Activated naive CD4-positive, alpha-beta T cell treated with anti-CD3 and anti-CD28 coated beads, Interleukin-2, amount 10 ng/mL, durations not matched to agents 7 days and 5 days (primary cell): ENCODE measurements at regions not wholly inside any gene's neighbourhood (a gene's known extent, or its start where the extent isn't known, plus 50 kb on each side); places are given as distances from the start of the nearest gene placed in this dataset.
"Not testable (repeated sequence)": the region's sequence is repeated elsewhere in the genome, so short reads cannot be mapped to it uniquely, and the experiment has no call there.

Experiments used
- CTCF ChIA-PET: fragments of 350-600 bp; sonication (Branson Sonifier 250); formaldehyde crosslinking; loops from one replicate; lab custom pipeline; 2021; ENCODE audit warnings: antibody characterized with exemption; lab: Charles Lee
- DNase-seq: peaks from one replicate; pipeline ENCODE4 v3.0.0-alpha.2; 2020
- H3K27ac Mint-ChIP-seq: one replicate; pipeline ENCODE4 v1.8.0; 2021; ENCODE audit warnings: mild to moderate bottlenecking, moderate library complexity, mixed read lengths
- H3K27me3 Mint-ChIP-seq: one replicate; pipeline ENCODE4 v1.8.0; 2021; ENCODE audit warnings: mild to moderate bottlenecking, mixed read lengths
- H3K36me3 Mint-ChIP-seq: one replicate; pipeline ENCODE4 v1.8.0; 2021; ENCODE audit warnings: mixed read lengths
- H3K4me1 Mint-ChIP-seq: one replicate; pipeline ENCODE4 v1.8.0; 2021; ENCODE audit warnings: mixed read lengths
- H3K4me3 Mint-ChIP-seq: one replicate; pipeline ENCODE4 v1.8.0; 2021; ENCODE audit warnings: mild to moderate bottlenecking, moderate library complexity, mixed read lengths
- H3K9me3 Mint-ChIP-seq: one replicate; pipeline ENCODE4 v1.8.0; 2021; ENCODE audit warnings: mixed read lengths

DNA sequence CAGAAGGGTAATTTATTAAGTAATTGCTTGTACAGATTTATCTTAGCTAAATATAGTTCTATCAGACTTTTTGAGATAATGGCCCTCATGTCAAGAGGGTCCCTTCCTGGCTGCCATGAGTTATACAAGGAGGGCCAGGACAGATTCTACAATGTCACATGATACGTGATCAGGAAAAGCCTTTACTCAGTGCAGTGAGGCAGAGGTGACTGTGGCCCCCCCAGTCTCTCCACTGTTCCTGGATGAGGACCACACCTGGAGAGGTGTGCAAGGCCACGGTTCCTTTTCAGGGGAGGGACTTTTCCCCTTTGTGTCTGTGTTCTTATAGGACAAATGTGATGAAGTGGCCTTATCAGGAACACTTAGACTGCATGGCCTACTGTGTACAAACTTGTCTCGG lies 54.3 kb upstream of the LRCH1 start:
- Mint-ChIP-seq H3K27ac (no peak overlapping the region), H3K36me3 (no peaks in the 10 kb centered on the region), H3K4me1 (no peaks in the 10 kb centered on the region), H3K9me3 (no peaks in the 10 kb centered on the region), H3K27me3 (peaks cover 5% of the 10 kb centered on the region), H3K4me3 (no peak overlapping the region)
- CTCF ChIA-PET, result no interaction called here
- DNase-seq, result no peak

DNA sequence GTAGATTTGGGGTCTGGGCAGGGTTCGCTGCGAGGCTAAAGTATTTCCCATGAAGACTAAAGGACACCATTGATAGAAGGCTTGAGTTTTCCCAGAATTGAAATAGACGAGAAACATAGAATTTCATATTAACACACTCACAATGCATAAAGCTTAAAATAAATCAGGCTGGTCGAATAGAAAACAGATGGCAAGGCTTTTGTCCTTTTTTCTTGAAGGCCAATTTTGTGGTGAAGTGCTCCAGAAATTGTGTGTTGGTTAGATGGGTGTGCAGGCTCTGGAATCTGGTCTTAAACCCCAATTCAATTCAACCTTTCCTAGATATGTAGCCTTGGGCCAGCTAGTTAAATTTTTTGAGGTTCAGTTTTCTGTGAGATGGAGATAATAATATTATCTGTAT lies 56.9 kb upstream of the LRCH1 start:
- CTCF ChIA-PET, result interaction anchor here (1.2 kb wide), 2 partner anchors 217 to 225 kb away, joined by 3 read pairs; no protein-coding TSS in a partner anchor
- no peak overlapping the region for H3K27ac Mint-ChIP-seq
- H3K9me3 Mint-ChIP-seq, result no peaks in the 10 kb centered on the region

DNA sequence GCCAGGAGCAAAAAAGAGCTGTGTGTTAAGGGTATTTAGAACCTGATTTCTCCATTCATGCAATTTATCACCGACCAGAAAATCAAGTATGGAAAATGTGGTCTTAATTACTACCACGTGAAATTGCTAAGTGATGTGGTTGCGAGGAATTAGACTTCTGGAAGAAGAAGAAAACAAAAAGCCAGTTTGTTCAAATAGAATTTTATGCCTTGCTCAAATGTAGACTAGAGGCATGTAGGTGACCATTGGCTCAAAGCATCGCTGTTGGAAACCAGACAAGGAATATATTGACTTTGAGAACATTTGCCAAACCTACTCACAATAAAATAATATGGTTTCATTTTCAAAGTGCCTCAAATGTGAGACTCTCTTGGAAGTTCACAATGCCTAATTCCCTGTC lies 57.3 kb upstream of the LRCH1 start:
- CTCF ChIA-PET, result interaction anchor here (1.2 kb wide), 2 partner anchors 217 to 225 kb away, joined by 3 read pairs; no protein-coding TSS in a partner anchor
- H3K9me3 Mint-ChIP-seq, result no peaks in the 10 kb centered on the region

More for the DNA sequence above, 56.9 kb upstream of the LRCH1 start:
- H3K4me1 Mint-ChIP-seq, result no peaks in the 10 kb centered on the region
- no peak overlapping the region for H3K4me3 Mint-ChIP-seq
- no peak for DNase-seq
- peaks cover 9% of the 10 kb centered on the region for H3K27me3 Mint-ChIP-seq
- no peaks in the 10 kb centered on the region for H3K36me3 Mint-ChIP-seq

GRCh38 chr13:46495066-46495465 lies 57.9 kb upstream of the LRCH1 start:
- DNase-seq, result no peak
- Mint-ChIP-seq H3K27ac (no peak overlapping the region), H3K4me1 (no peaks in the 10 kb centered on the region), H3K36me3 (no peaks in the 10 kb centered on the region), H3K27me3 (peaks cover 13% of the 10 kb centered on the region), H3K9me3 (no peaks in the 10 kb centered on the region), H3K4me3 (no peak overlapping the region)
- CTCF ChIA-PET, result interaction anchor here (0.6 to 1.4 kb wide), 5 partner anchors 36 to 383 kb away, joined by 3 to 5 read pairs (median 3); no protein-coding TSS in a partner anchor

More for the DNA sequence above, 57.3 kb upstream of the LRCH1 start:
- Mint-ChIP-seq H3K36me3 (no peaks in the 10 kb centered on the region), H3K4me3 (no peak overlapping the region), H3K27me3 (peaks cover 12% of the 10 kb centered on the region), H3K27ac (no peak overlapping the region), H3K4me1 (no peaks in the 10 kb centered on the region)
- no peak for DNase-seq

DNA sequence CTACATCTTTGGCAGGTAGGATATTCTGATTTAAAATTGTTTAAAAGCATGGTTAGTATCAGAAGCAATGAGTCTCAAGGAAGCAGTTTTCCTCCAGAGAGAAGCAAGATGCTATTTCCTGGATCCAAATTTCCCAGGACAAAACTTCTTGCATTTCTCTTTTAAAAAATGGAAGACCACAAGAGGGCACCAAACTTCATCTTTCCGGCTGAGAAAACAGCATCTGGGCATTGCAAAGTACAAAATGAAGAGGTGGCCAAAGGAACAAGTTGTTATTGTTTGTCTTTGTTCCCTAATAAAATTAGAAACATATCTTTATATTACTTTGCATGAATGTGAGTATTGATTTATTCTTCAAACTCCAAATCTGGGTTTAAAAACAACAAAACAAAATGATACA lies 60.0 kb upstream of the LRCH1 start:
- Mint-ChIP-seq H3K4me1 (no peaks in the 10 kb centered on the region), H3K27me3 (peaks cover 11% of the 10 kb centered on the region), H3K27ac (no peak overlapping the region)

GRCh38 chr13:46491641-46492040 lies 61.3 kb upstream of the LRCH1 start:
- no peaks in the 10 kb centered on the region for H3K4me1 Mint-ChIP-seq
- H3K9me3 Mint-ChIP-seq, result no peaks in the 10 kb centered on the region
- peaks cover 11% of the 10 kb centered on the region for H3K27me3 Mint-ChIP-seq
- CTCF ChIA-PET, result interaction anchor here (1.4 to 2.2 kb wide), 2 partner anchors 229 to 230 kb away, joined by 5 to 6 read pairs; no protein-coding TSS in a partner anchor
- no peak for DNase-seq
- H3K36me3 Mint-ChIP-seq, result no peaks in the 10 kb centered on the region
- no peak overlapping the region for H3K27ac Mint-ChIP-seq
- no peak overlapping the region for H3K4me3 Mint-ChIP-seq

More for the DNA sequence above, 60.0 kb upstream of the LRCH1 start:
- no peaks in the 10 kb centered on the region for H3K9me3 Mint-ChIP-seq
- no peak overlapping the region for H3K4me3 Mint-ChIP-seq
- no peaks in the 10 kb centered on the region for H3K36me3 Mint-ChIP-seq
- CTCF ChIA-PET, result interaction anchor here (1.2 kb wide), 1 partner anchor 59 kb away, joined by 5 read pairs; no protein-coding TSS in a partner anchor
- DNase-seq, result no peak

- H3K36me3 Mint-ChIP-seq, H3K4me1 Mint-ChIP-seq, H3K9me3 Mint-ChIP-seq, DNase-seq, H3K27ac Mint-ChIP-seq, H3K4me3 Mint-ChIP-seq: not testable (repeated sequence)
- H3K27me3 Mint-ChIP-seq, result peaks cover 11% of the 10 kb centered on the region
- CTCF ChIA-PET, result interaction anchor here (1.5 to 2.2 kb wide), 2 partner anchors 230 to 231 kb away, joined by 4 to 5 read pairs; no protein-coding TSS in a partner anchor
Measured at GRCh38 chr13:46490713-46491112, 62.3 kb upstream of the LRCH1 start.

GRCh38 chr13:46490129-46490528 lies 62.8 kb upstream of the LRCH1 start:
- Mint-ChIP-seq H3K4me3 (no peak overlapping the region), H3K4me1 (no peaks in the 10 kb centered on the region), H3K36me3 (no peaks in the 10 kb centered on the region), H3K27me3 (peaks cover 12% of the 10 kb centered on the region), H3K27ac (no peak overlapping the region), H3K9me3 (peaks cover 2% of the 10 kb centered on the region)
- DNase-seq, result no peak
- CTCF ChIA-PET, result interaction anchor here (1.5 to 2.2 kb wide), 2 partner anchors 231 to 232 kb away, joined by 4 to 5 read pairs; no protein-coding TSS in a partner anchor

DNA sequence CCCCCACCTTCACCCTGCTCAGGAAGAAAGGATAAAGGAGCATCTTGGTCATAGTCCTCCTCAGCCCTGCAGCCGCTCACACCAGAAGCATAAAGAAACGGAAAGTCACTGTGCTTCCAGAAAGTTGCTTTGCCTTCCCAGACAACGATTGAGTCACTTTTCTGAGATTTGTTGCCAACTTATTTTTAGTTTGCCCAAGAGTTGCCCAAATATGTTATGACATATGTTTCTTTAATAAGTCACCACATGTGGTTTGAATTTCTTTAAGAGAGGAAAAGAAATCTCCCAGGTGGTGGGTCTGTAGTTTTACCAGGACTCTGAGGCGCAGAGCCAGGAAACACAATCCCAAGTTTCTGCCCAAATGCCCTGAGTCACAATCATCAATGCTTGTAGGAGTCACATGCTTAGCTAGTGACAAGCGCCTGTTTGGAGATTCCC lies 63.4 kb upstream of the LRCH1 start:
- H3K27me3 Mint-ChIP-seq, result peaks cover 15% of the 10 kb centered on the region
- no peak for DNase-seq
- H3K36me3 Mint-ChIP-seq, result no peaks in the 10 kb centered on the region
- CTCF ChIA-PET, result interaction anchor here (1.5 kb wide), 1 partner anchor 232 kb away, joined by 4 read pairs; no protein-coding TSS in a partner anchor
- H3K27ac Mint-ChIP-seq, result no peak overlapping the region
- peaks cover 6% of the 10 kb centered on the region for H3K9me3 Mint-ChIP-seq
- no peaks in the 10 kb centered on the region for H3K4me1 Mint-ChIP-seq
- H3K4me3 Mint-ChIP-seq, result no peak overlapping the region

- Mint-ChIP-seq H3K4me3 (no peak overlapping the region), H3K27ac (no peak overlapping the region), H3K9me3 (peaks cover 11% of the 10 kb centered on the region), H3K27me3 (peaks cover 18% of the 10 kb centered on the region), H3K36me3 (no peaks in the 10 kb centered on the region), H3K4me1 (no peaks in the 10 kb centered on the region)
- CTCF ChIA-PET, result no interaction called here
- no peak for DNase-seq
Measured at GRCh38 chr13:46487748-46488147, 65.2 kb upstream of the LRCH1 start.

- no peaks in the 10 kb centered on the region for H3K4me1 Mint-ChIP-seq
Measured at GRCh38 chr13:46486270-46486669, 66.7 kb upstream of the LRCH1 start.

DNA sequence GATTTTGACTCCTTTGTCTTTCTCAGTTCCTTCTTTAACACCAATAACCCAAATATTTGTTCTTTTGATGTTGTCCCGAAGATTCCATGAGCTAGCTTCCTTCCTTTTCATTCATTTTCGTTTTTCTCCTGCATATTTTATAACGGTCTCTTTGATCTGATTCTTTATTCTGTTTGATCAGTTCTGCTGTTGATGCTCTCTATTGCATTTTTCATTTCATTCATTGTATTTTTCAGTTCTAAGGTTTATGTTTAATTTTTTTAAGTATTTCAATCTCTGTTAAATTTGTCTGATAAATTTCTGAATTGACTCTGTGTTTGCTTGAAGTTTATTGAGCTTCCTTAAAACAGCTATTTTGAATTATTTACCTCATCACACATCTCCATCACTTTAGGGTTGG lies 68.4 kb upstream of the LRCH1 start:
- DNase-seq, result no peak
- no peak overlapping the region for H3K4me3 Mint-ChIP-seq
- CTCF ChIA-PET, result interaction anchor here (1.4 kb wide), 1 partner anchor 67 kb away, joined by 3 read pairs; no protein-coding TSS in a partner anchor

More at GRCh38 chr13:46486270-46486669, 66.7 kb upstream of the LRCH1 start:
- Mint-ChIP-seq H3K9me3 (peaks cover 11% of the 10 kb centered on the region), H3K27ac (no peak overlapping the region), H3K36me3 (no peaks in the 10 kb centered on the region), H3K27me3 (peaks cover 14% of the 10 kb centered on the region), H3K4me3 (no peak overlapping the region)
- CTCF ChIA-PET, result no interaction called here
- no peak for DNase-seq

GRCh38 chr13:46481166-46481565 lies 71.8 kb upstream of the LRCH1 start:
- H3K27me3 Mint-ChIP-seq, result peaks cover 7% of the 10 kb centered on the region
- H3K9me3 Mint-ChIP-seq, result peaks cover 11% of the 10 kb centered on the region
- no peaks in the 10 kb centered on the region for H3K4me1 Mint-ChIP-seq
- DNase-seq, result no peak
- H3K27ac Mint-ChIP-seq, result no peak overlapping the region
- H3K4me3 Mint-ChIP-seq, result no peak overlapping the region
- CTCF ChIA-PET, result no interaction called here
- H3K36me3 Mint-ChIP-seq, result no peaks in the 10 kb centered on the region

More for the DNA sequence above, 68.4 kb upstream of the LRCH1 start:
- Mint-ChIP-seq H3K27me3 (peaks cover 11% of the 10 kb centered on the region), H3K36me3 (no peaks in the 10 kb centered on the region), H3K4me1 (no peaks in the 10 kb centered on the region), H3K27ac (no peak overlapping the region), H3K9me3 (peaks cover 11% of the 10 kb centered on the region)

DNA sequence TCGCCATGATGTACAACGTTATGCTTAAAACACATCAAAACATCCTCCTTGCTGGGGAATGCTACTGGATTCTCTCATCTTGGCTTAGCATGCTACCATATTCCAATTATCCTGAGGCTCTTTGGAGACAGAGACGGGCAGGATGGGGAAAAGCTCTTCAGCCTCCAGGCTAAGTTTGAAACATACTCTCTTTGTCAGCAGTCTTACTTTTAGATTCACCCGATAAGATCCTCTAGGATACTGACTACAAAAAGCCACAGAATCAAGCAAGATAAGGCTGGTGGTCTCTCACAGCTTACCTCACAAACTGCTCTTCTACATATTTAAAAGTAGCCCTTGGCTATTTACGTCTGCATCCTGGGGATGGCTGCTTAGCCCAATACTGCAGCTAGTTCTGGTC lies 72.8 kb upstream of the LRCH1 start:
- Mint-ChIP-seq H3K27ac (no peak overlapping the region), H3K4me1 (no peaks in the 10 kb centered on the region), H3K9me3 (peaks cover 9% of the 10 kb centered on the region), H3K36me3 (no peaks in the 10 kb centered on the region), H3K27me3 (peaks cover 6% of the 10 kb centered on the region), H3K4me3 (no peak overlapping the region)
- DNase-seq, result no peak
- CTCF ChIA-PET, result no interaction called here

DNA sequence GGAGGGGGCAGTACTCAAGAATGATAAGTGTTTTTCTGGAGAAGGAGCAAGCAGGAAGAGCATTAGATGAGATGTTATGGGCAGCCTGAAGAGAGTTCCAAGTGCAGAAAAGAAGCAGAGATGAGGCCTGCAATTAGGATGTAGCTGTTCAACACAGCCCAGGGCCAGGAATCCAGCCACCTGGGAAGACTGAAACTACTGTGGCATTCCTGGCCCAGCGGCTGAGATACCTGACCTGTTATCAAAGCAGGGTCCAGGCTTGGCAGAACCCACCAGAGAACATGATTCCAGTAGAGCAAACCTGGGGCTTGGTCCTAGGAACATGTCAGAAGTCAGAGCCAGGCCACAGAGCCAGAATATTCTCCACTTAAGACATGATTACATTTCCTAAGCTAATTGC lies 73.3 kb upstream of the LRCH1 start:
- CTCF ChIA-PET, result no interaction called here
- H3K27me3 Mint-ChIP-seq, result peaks cover 3% of the 10 kb centered on the region
- no peak overlapping the region for H3K27ac Mint-ChIP-seq

More for the DNA sequence above, 73.3 kb upstream of the LRCH1 start:
- no peaks in the 10 kb centered on the region for H3K4me1 Mint-ChIP-seq
- no peaks in the 10 kb centered on the region for H3K36me3 Mint-ChIP-seq
- peaks cover 6% of the 10 kb centered on the region for H3K9me3 Mint-ChIP-seq
- H3K4me3 Mint-ChIP-seq, result no peak overlapping the region
- DNase-seq, result no peak
